Lung microvascular endothelial cell (primary cell): ENCODE measurements at regions not wholly inside any gene's neighbourhood (a gene's known extent, or its start where the extent isn't known, plus 50 kb on each side); places are given as distances from the start of the nearest gene placed in this dataset.

Source experiments
- DNase-seq, 2 donors: peaks; one replicate each; pipeline versions ENCODE4 v3.0.0 to v3.0.0-alpha.2; 2010; ENCODE audit warnings: low read depth in 2 of 2

DNA sequence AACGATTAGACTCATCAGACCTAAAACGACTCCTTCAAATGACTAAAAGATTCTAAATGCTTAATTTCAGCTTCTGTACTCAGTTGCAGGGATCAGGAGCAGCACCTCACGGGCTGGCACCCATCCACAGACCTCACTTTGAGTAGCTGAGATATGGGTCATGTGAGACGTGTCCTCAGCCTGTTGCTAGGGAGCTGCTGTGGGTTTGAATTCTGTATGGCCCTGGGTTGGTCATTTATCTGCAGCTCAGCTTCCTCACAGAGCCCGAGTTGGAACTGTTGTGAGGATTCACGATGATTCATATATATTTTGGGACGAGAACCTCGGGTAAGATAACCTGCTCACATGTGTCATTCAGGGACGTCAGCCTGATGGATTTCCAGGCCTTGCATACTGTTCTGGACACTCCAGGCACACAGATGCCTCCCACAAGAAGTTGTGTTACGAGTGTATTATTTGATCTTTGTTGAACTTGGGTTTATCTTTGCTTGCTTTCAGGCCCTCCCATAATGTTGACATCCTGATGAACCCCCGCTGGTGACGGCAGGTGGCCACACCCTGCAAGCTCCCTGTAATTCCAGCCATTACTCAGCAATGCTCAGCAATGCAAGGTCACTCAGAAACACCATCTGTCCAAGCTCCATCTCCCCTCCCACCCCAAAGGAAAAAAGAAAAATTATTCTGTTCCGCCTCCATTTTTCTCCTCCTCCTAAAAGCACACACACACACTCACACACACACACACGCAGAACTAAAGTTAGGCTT, 137.6 kb downstream of the RBFOX3 start:
- no peak for DNase-seq

DNA sequence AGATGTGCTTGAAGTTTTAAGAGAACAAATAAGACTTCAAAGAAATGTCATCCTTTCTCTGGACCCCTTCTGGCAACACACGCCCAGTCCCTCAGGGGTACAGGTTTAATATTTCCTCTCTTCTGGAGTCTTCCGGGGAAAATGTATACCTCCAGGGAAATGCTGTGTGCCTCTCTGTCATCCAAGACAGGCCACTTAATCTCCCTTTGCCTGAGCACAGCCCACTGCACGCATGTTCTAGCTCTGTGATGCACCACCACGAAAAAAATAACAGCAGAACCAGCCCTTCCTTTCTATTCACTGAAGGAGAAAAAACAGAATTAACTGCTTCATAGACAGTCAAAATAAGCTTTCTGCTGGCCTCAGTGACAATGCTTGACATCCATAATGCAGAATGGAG, 140.1 kb downstream of the RBFOX3 start:
- no peak for DNase-seq

DNA sequence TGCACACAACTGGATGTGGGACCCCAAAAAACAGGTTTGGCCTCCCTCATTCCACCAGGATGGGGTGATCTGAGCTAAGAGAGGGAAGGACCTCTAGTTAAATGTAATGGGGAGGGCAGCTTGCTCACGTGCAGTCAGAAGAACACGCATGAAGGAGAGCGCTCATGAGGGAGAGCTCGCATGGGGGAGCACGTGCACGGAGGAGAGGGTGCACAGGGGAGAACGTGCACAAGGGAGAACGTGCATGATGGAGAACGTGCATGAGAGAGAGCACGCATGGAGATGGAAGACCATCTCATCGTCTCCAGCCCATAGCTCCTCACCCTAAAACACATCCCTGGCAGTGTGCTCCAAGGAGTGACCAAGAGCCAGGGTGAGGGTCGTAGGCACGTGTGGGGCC, 141.2 kb downstream of the RBFOX3 start:
- no peak for DNase-seq

DNA sequence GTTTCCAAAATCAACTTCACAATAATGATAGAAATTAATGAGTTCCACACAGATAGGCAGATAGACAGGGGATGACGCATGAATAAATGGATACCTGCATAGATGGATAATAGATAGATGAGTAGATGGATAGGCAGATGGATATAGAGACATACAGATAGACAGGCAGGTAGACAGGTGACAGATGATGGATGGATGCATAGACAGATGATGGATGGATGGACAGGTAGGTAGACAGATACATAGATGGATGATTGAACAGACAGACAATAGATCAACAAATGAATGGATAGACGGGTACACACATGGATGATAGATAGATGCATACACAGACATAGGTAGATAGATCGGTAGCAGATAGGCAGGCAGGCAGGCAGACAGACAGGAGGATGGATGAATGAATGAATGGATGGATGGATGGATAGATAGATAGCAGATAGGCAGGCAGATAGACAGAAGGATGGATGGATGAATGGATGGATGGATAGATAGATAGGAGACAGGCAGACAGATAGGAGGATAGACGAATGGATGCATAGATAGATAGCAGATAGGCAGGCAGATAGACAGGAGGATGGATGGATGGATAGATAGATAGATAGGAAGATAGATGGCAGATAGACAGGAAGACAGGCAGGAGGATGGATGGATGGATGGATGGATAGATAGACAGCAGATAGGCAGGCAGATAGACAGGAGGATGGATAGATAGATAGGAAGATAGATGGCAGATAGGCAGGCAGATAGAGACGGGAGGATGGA, 142.5 kb downstream of the RBFOX3 start:
- no peak for DNase-seq

DNA sequence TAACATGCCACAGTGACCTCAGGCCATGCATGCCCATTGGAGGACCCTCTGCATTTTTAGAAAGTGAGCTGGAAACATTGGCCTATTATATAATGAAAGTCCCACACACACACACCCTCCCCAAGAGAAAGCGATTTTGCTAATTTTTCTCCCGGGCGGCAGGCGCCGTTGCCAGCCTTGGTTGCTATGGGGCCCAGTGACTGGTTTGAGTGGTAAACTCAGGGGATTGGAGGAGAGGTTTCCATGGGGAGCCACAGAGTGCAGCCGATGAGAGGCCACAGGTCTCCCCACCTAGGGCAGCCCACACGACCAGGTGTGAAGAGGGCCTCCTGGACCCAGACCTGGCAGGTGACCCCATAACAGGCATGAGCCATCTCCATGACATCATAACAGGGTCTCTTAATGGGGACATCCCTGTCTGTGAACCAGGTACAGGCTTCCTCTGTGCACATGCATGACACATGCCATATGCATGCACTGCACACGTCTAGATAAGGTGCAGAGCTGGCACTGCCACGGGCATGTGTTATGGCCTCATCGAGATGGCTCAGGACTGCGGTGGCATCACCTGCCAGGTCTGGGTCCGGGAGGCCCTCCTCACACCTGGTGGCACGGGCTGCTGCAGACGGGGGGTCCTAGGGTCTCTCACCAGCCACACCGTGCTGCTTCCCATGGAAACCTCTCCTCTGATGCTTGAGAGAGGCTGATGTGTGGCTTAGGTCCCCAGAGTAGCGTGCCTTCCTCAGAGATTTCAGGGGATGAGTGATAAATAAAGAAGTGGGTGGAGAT, 144.1 kb downstream of the RBFOX3 start:
- DNase-seq, result no peak

DNA sequence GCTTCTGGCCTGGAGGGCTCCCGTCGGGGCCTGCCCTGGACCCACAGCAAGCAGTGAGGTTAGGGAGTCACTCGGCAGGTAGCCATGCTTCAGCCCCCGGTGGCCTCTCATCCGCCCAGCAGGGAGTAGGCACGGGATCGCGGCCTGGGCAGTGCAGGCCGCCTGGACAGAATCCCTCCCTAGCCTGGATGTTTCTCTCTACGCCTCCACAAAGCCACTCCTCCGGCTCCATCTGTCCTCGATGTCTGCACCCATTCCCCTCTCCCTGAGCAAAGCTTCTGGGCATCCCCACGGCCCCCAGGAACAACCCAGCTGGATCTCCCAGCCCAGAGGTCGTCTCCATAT, 145.2 kb downstream of the RBFOX3 start:
- no peak for DNase-seq

DNA sequence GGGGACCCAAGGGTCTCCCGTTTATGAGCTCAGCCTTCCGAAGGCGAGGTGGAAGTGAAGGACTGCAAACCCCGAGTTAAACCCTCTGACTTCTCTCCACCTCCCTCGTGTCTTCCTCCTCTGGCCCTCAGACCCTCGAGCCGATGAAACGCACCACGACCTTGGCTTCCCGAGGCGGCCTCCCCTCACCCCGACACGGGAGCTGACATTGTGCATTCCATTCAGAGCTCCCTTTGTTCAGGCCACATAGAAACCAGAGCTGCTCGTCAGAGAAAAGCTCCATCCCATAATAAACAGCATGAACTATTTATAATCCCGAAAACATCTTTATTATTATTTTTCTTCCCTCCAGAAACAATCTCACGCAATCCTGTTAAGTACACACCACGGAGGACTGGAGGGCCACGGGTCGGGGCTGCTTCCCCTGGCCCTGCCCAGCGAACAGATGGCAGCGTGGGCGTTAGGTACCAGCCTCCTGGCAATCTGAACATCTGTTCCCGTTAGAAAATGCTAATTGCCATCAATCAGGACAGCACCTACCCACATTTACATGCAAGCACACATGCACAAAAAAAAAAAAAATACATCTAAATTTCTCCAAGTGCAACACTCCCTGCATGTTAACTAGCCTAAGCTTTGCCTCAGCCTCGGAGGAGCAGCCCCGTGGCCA, 145.7 kb downstream of the RBFOX3 start:
- DNase-seq, result no peak

DNA sequence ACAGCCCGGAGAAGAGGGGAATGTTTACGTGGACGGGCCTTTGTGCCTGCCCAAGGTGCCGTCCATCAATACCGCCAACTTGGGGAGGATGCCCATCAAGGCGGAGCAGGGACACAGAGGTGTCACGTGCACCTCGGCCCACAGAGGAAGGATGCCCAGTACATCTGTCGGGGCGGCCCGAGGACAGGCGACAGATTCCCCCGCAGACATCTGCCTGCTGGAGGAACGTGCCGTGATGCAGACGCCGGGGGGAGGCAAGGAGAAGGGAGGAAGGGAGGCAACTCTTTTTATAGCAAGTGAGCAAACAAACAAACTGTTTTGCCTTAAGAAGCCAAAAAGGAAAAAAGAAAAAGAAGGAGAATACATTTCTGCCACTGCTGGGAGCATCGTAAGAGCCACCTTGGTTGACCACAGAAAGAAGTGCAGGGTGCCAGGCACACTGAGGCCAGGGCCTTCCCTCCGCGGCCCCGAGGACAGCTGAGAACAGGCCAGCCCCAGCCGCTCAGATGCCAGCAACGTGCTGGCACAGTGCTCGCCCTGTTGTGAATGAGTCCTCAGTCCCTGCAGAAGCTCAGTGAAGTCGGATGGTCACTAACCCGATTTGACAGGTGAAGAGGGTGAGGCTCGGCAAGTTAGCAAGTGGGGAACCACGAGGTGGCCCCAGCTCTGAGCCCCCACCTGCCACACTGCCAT, 146.4 kb downstream of the RBFOX3 start:
- no peak for DNase-seq

DNA sequence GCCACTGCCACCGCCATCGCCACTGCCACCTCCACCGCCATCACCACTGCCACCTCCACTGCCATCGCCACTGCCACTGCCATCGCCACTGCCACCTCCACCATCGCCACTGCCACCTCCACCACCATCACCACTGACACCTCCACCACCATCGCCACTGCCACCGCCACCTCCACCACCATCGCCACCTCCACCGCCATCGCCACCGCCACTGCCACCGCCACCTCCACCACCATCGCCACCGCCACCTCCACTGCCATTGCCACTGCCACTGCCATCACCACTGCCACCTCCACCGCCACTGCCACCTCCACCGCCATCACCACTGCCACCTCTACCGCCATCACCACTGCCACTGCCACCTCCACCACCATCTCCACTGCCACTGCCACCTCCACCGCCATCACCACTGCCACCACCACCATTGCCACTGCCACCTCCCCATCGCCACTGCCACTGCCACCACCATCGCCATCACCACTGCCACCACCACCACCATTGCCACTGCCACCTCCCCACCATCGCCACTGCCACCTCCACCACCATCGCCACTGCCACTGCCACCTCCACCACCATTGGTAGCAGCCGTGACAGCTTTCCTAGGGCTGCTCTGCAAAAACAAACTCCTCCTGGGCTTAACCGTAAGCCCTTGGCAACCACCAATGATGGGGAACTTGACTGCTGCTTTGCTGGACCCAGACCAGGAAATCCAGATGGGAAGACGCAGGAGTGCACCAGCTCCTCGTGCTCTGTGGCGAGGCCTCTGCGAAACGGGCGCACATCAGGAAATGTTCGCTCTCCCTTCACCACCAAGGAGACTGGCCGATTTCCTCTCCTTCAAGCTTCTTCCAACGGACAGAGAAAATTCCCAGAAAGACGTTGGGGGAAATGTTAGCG, 147.2 kb downstream of the RBFOX3 start:
- DNase-seq, result no peak

DNA sequence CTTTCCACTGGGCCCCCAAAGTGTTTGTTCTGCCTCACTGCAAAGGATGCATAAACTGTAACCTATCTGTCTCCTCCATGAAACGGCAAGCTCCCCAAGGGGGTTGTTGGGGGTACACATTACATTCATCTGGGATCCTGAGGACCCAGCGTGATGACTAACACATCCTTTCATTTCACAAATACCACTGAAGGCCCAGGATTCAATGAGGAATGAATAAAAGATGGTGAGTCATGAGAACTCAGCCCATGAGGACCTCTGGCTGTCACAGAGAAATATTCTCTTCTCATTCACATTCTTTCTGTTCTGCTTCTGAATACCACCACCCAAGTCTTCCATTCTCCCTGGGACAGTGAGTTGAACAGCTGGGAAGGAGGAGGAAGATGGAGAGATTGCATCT, 149.8 kb downstream of the RBFOX3 start:
- no peak for DNase-seq

DNA sequence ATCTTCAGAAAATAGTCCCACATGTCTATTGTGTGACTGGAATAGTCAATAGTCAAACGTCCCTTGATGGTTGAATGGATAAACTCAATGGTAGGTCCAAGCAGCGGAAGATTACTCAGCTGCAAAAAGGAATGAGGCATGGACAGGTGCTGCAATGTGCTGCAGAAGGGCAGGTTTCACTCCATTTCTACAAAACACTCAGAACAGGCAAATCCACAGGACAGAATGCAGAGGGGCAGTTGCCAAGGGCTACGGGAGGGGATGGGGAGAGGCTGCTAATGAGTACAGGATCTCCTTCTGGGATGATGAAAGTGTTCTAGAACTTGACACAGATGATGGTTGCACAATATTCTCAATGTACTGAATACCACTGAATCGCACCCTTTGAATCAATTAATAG, 151.0 kb downstream of the RBFOX3 start:
- DNase-seq, result no peak

DNA sequence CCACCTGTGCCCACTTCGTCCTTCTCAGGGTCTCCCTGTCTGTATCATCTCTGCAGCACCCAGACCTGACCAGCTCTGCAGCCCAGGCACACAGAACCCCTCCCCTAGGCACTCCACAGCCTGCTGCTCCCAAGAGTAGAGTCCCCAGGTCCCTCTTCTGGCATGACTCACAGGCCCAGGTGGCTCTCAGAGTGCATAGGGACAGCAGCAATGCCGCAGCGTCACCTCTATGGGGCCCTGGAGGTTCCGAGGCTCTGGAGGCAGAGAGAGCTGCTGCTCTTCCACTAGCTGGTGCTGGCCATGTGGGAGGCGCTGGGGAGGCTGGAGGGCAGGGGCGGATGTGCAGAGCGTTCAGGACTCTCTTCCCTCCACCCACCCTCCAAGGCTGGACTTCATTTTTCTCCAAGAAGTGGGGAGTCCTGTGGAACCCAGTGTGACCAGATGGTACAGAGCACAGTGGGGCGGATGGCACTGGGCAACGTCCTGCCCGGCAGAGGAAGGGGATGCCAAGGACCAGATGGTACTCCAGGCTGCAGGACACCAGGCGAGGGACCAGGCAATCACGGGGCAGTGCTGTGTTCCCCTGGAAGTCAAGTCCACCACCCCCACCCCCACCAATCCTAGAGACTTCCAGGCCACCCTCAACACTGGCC, 151.7 kb downstream of the RBFOX3 start:
- DNase-seq, result no peak

DNA sequence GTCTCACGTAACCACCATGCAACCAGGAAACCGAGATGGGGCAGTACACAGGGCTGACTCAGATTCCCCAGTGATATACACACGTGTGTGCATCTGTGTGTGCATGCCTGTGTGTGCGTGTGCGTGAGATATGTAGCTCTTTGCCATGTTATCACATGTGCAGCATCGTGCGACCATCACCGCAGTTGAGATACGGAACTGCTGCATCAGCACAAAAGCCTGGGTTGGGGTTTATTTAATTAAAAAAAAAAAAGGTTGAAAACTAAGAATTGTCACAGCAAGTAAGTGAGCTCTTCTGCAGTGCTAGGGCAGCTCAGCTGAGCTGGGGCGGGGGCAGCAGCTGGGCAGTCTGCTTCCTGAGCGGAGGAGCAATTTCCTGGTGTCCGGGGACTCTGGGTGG, 152.5 kb downstream of the RBFOX3 start:
- no peak for DNase-seq

DNA sequence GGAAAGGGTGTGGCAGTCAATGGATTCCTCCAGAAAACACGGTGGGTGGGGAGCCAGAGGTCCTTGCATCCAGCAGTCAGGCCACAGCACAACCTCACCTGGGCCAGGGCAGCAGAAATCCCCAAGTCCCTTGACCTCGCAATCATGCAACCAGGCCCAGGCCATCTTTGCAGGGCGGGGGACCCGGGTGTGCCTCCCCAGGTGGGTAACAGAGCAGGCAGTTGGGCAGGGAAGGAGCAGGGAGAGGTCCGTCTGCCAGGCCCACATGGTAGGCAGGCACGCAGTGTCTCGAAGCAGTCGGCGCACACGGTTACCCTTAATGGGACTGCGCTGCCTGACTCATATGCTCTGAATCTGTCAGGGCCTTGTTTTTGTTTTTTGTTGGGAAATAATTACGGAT, 153.0 kb downstream of the RBFOX3 start:
- DNase-seq, result no peak

DNA sequence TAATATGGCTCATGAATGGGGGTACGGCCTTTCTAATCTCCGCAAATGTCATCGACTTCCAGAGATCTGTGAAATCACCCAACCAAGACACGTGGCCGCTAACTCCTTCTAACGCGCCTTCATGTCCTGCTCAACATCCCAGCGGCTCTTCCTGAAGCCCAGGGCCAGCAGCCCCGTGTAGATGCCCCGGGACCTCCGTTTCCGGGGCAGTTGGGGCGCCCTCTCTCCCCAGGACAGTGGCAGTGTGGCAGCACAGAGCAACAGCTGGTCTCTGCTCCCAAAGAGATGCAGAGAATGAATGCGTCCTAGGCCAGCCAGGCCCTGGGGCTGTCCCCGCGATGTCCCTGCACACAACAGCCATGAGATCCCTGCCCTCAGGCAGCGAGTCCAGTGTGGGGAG, 153.5 kb downstream of the RBFOX3 start:
- no peak for DNase-seq

DNA sequence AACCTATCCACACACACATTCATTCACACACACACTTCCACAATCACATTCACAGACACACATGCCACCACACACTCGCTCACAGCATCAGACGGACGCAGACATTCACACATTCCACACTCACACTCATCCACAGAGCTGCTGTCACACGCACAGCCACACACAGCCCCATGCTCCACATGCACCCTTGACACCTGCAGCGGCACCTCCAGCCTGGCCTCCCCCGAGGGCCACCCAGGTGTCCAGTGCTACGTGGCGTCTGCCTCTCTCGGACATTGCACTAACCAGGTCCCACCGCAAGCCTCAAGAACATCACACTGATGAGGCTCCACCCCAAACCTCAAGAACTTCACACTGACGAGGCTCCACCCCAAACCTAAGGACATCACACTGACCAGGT, 155.2 kb downstream of the RBFOX3 start:
- no peak for DNase-seq

DNA sequence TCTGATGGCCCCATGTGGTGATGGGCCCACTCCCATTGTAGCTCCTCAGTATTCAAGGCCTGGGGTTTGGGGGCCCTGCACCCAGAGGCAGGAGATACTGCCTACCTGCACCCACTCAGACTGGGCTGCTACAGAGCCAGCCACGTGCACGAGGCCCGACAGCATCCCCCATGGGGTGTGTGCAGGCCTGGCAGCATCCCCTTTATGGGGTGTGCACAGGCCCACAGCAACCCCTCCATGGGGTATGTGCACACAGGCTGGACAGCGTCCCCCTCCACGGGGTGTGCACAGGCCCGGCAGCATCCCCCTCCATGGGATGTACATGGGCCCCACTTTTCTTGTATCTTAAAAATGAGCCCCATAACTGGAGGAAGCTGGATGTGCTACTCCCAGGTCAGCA, 156.0 kb downstream of the RBFOX3 start:
- DNase-seq, result no peak

DNA sequence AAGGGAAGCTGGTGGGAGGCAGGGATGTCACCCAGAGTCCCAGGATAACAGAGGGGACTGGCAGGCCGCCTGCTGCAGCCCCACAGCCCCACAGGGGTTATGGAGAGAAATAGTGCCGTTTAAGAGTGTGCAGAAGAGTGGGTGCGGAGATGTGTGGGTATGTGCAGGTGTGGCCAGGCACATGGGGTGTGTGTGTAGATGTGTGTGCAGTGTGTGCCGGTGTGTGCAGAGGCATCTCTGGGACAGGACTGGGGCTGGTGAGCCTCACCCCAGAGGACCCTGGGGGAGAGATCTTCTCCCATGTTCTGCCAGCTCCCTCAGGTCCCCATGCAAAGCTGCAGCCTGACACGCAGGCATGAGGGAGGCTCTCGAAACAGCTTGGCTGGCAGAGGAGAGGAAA, 157.4 kb downstream of the RBFOX3 start:
- no peak for DNase-seq

DNA sequence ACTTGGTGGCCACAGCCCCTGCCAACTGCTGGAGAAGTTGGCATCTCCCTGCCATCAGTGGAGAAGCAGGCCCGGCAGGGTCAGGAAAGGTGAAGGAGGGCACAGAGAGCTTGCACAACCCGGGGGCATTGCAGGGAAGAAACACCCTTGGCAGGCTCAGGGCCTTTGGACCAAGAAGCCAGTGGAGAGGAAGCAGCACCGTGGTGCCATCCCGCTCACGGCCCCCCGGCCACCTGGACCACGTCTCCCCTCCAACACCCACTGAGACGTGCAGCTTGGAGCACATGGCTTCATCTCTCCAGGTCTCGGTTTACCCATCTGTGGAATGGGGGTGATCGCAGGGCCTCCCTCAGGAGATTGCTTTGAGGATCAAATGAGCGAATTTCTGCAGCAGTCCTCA, 158.1 kb downstream of the RBFOX3 start:
- no peak for DNase-seq

DNA sequence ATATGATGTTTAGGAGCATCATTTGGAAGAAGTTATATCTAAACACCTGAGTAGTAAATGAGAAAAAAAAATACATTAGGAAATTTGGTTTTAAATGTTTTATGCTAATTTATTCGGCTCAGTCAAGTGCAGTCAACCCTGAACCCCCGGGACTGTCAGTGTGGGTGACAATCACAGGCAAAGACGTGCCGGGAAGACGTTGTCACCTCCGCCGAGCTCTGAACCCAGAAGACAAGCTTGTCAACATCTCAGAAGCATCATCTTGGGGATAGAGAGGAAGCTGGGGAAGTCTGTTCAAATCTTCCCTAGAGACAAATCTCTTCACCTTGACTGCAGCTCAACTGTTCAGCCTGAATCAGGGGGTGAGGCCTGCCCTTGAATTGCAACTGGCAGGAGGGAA, 159.7 kb downstream of the RBFOX3 start:
- DNase-seq, result no peak
